ENCODE measurements at regions not wholly inside any gene's neighbourhood (a gene's known extent, or its start where the extent isn't known, plus 50 kb on each side); places are given as distances from the start of the nearest gene placed in this dataset.

GRCh38 chr20:11296951-11297350, 620.7 kb upstream of the BTBD3 start:
- no peaks in the 10 kb centered on the region for H3K9me2 ChIP-seq (replicated peaks; ENCODE audit: low read depth, low read length)
- H3K36me3 ChIP-seq (ENCODE audit: insufficient read depth, low read length), result no peaks in the 10 kb centered on the region
- TF ChIP-seq EZH2phosphoT487 (IDR thresholded peaks at IDR 0.05; ENCODE audit: borderline replicate concordance) (no peak), CTCF (conservative IDR thresholded peaks at IDR 0.05; ENCODE audit: low read length) (no peak)
- no peaks in the 10 kb centered on the region for H3K4me1 ChIP-seq (ENCODE audit: insufficient read depth, low read length, poor library complexity, severe bottlenecking)
- no peak overlapping the region for H3K4me2 ChIP-seq (ENCODE audit: low read depth, low read length, poor library complexity, severe bottlenecking)
- H3F3A ChIP-seq (ENCODE audit: low read depth), result no peaks in the 10 kb centered on the region
- H3K9ac ChIP-seq (ENCODE audit: low read depth, low read length, poor library complexity, severe bottlenecking), result no peak overlapping the region
- no peak overlapping the region for H3K4me3 ChIP-seq (ENCODE audit: low read length, poor library complexity, severe bottlenecking)
- H3K79me2 ChIP-seq (ENCODE audit: insufficient read depth, low read length), result no peaks in the 10 kb centered on the region
- H3K27me3 ChIP-seq (ENCODE audit: insufficient read depth, low read length, poor library complexity, severe bottlenecking), result no peaks in the 10 kb centered on the region
- H3K9me3 ChIP-seq (ENCODE audit: insufficient read depth, low read depth, low read length), result no peaks in the 10 kb centered on the region
- H4K20me1 ChIP-seq (ENCODE audit: insufficient read depth, low read length, poor library complexity, severe bottlenecking), result no peaks in the 10 kb centered on the region
- no peak overlapping the region for H2AFZ ChIP-seq (ENCODE audit: low read length)

GRCh38 chr20:11301699-11302098, 616.0 kb upstream of the BTBD3 start:
- Histone ChIP-seq H3K9me2 (replicated peaks; ENCODE audit: low read depth, low read length) (no peaks in the 10 kb centered on the region), H2AFZ (ENCODE audit: low read length) (no peak overlapping the region), H3K9ac (ENCODE audit: low read depth, low read length, poor library complexity, severe bottlenecking) (no peak overlapping the region), H3F3A (ENCODE audit: low read depth) (no peaks in the 10 kb centered on the region), H3K36me3 (ENCODE audit: insufficient read depth, low read length) (no peaks in the 10 kb centered on the region), H4K20me1 (ENCODE audit: insufficient read depth, low read length, poor library complexity, severe bottlenecking) (no peaks in the 10 kb centered on the region), H3K4me2 (ENCODE audit: low read depth, low read length, poor library complexity, severe bottlenecking) (no peak overlapping the region), H3K9me3 (ENCODE audit: insufficient read depth, low read depth, low read length) (no peaks in the 10 kb centered on the region), H3K79me2 (ENCODE audit: insufficient read depth, low read length) (no peaks in the 10 kb centered on the region), H3K4me3 (ENCODE audit: low read length, poor library complexity, severe bottlenecking) (no peak overlapping the region), H3K4me1 (ENCODE audit: insufficient read depth, low read length, poor library complexity, severe bottlenecking) (no peaks in the 10 kb centered on the region), H3K27me3 (ENCODE audit: insufficient read depth, low read length, poor library complexity, severe bottlenecking) (no peaks in the 10 kb centered on the region)
- TF ChIP-seq EZH2phosphoT487 (IDR thresholded peaks at IDR 0.05; ENCODE audit: borderline replicate concordance) (no peak), CTCF (conservative IDR thresholded peaks at IDR 0.05; ENCODE audit: low read length) (no peak)

GRCh38 chr20:11302436-11302835, 615.3 kb upstream of the BTBD3 start:
- TF ChIP-seq CTCF (conservative IDR thresholded peaks at IDR 0.05; ENCODE audit: low read length) (no peak), EZH2phosphoT487 (IDR thresholded peaks at IDR 0.05; ENCODE audit: borderline replicate concordance) (no peak)

More at GRCh38 chr20:11302436-11302835, 615.3 kb upstream of the BTBD3 start:
- no peaks in the 10 kb centered on the region for H3K9me3 ChIP-seq (ENCODE audit: insufficient read depth, low read depth, low read length)
- H3K4me3 ChIP-seq (ENCODE audit: low read length, poor library complexity, severe bottlenecking), result no peak overlapping the region
- H3K4me1 ChIP-seq (ENCODE audit: insufficient read depth, low read length, poor library complexity, severe bottlenecking), result no peaks in the 10 kb centered on the region
- no peaks in the 10 kb centered on the region for H4K20me1 ChIP-seq (ENCODE audit: insufficient read depth, low read length, poor library complexity, severe bottlenecking)
- H3K79me2 ChIP-seq (ENCODE audit: insufficient read depth, low read length), result no peaks in the 10 kb centered on the region
- no peaks in the 10 kb centered on the region for H3K36me3 ChIP-seq (ENCODE audit: insufficient read depth, low read length)
- H3K9me2 ChIP-seq (replicated peaks; ENCODE audit: low read depth, low read length), result no peaks in the 10 kb centered on the region
- no peaks in the 10 kb centered on the region for H3F3A ChIP-seq (ENCODE audit: low read depth)
- no peak overlapping the region for H3K4me2 ChIP-seq (ENCODE audit: low read depth, low read length, poor library complexity, severe bottlenecking)
- no peak overlapping the region for H3K9ac ChIP-seq (ENCODE audit: low read depth, low read length, poor library complexity, severe bottlenecking)
- H3K27me3 ChIP-seq (ENCODE audit: insufficient read depth, low read length, poor library complexity, severe bottlenecking), result no peaks in the 10 kb centered on the region
- H2AFZ ChIP-seq (ENCODE audit: low read length), result no peak overlapping the region
